Lower leg skin (tissue), 4 donors: ENCODE measurements at regions not wholly inside any gene's neighbourhood (a gene's known extent, or its start where the extent isn't known, plus 50 kb on each side); places are given as distances from the start of the nearest gene placed in this dataset.

Experiments
- DNase-seq, 2 donors: peaks; one replicate each; pipeline ENCODE4 v3.0.0-alpha.2; 2019; ENCODE audit warnings: low spot score in 2 of 2
- H3K4me3 ChIP-seq: fragments of 200-600 bp; sonication (generic); 2 replicates; pipeline ENCODE4 v1.5.1; 2017; ENCODE audit warnings: mild to moderate bottlenecking, low read depth; ENCODE audit not compliant: poor library complexity, severe bottlenecking
- POLR2A ChIP-seq, 2 donors: fragments of 450-650 bp; IDR thresholded peaks; one replicate each; pipeline ENCODE4 v1.6.1; 2016 to 2017; ENCODE audit warnings: antibody characterized with exemption in 2 of 2, mild to moderate bottlenecking in 1 of 2, moderate library complexity in 1 of 2
- WGBS, 2 donors: methylation state at CpG; one replicate each; pipeline ENCODE4 v1.1.5; 2018; 5-methylcytosine and 5-hydroxymethylcytosine counted together
- intact Hi-C: fragments of 100-400 bp; cut with DNase I; formaldehyde crosslinking; loops from one replicate; pipeline ENCODE4 v1.15.0; 2023; ENCODE audit warnings: low total_unique reads
- TF ChIP-seq, protein P1 (sequence below), 3 donors: fragments of 450-650 bp; IDR thresholded peaks; one replicate each; pipeline ENCODE4 v1.5.1; 2016; ENCODE audit warnings: antibody characterized with exemption in 3 of 3, mild to moderate bottlenecking in 3 of 3, moderate library complexity in 2 of 3

GRCh38 chr10:109474812-109475211 lies 448.5 kb downstream of the XPNPEP1 start:
- 53 to 59% methylated on average over 4 of the region's 4 CpGs for WGBS, 2 donors
- H3K4me3 ChIP-seq = no peak overlapping the region
- no peak for DNase-seq
- intact Hi-C loops = no loop called here
- TF ChIP-seq POLR2A (IDR thresholded peaks at IDR 0.05) = no peak
- TF ChIP-seq, protein P1, sequence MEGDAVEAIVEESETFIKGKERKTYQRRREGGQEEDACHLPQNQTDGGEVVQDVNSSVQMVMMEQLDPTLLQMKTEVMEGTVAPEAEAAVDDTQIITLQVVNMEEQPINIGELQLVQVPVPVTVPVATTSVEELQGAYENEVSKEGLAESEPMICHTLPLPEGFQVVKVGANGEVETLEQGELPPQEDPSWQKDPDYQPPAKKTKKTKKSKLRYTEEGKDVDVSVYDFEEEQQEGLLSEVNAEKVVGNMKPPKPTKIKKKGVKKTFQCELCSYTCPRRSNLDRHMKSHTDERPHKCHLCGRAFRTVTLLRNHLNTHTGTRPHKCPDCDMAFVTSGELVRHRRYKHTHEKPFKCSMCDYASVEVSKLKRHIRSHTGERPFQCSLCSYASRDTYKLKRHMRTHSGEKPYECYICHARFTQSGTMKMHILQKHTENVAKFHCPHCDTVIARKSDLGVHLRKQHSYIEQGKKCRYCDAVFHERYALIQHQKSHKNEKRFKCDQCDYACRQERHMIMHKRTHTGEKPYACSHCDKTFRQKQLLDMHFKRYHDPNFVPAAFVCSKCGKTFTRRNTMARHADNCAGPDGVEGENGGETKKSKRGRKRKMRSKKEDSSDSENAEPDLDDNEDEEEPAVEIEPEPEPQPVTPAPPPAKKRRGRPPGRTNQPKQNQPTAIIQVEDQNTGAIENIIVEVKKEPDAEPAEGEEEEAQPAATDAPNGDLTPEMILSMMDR (IDR thresholded peaks at IDR 0.05) = no peak

DNA sequence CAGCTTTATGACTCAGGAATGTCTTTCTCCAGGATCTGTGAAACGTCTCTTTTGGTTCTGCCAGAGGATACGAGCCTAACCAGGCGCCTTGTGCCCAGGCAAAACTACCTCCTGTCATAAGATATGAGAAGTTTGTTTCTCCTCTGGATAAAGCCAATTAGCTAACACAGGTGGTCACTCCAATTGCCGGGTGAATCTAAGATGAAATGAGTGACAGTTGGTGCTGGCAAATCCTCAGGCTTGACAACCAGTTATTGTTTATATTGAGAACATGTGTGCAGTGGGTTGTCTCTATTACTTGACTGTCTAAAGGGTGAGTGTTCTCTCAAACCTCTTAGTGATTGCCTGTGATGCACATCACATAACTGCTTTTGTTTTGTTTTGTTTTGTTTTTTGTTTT lies 449.1 kb downstream of the XPNPEP1 start:
- TF ChIP-seq, protein P1 (IDR thresholded peaks at IDR 0.05) = no peak
- no peak for TF ChIP-seq POLR2A (IDR thresholded peaks at IDR 0.05)
- H3K4me3 ChIP-seq = no peak overlapping the region
- WGBS, 2 donors = 29 to 32% methylated on average over 4 of the region's 4 CpGs
- no peak for DNase-seq
- intact Hi-C loops = no loop called here

DNA sequence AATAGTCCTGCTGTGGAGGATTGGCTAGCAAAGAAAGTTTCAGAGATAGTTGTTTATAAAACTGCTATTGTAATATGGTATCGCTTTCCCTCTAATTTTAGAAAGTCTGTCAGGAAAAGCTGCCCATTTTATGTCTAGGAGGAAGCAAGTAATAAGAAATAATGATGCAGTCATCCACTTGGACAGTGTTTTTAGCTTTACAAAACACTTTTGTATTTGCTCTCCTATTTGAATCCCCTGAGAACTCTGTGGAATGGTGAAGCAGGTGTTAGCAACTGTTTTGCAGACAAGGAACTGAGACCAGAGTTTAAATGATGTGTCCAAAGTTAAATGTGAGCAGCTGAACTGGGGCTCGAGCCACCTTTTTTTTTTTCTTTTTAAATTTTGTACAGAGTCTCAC lies 455.8 kb downstream of the XPNPEP1 start:
- DNase-seq = no peak
- no peak for TF ChIP-seq POLR2A (IDR thresholded peaks at IDR 0.05)
- TF ChIP-seq, protein P1 (IDR thresholded peaks at IDR 0.05) = no peak
- 74 to 85% methylated on average over 2 of the region's 2 CpGs for WGBS, 2 donors
- intact Hi-C loops = no loop called here
- H3K4me3 ChIP-seq = no peak overlapping the region

DNA sequence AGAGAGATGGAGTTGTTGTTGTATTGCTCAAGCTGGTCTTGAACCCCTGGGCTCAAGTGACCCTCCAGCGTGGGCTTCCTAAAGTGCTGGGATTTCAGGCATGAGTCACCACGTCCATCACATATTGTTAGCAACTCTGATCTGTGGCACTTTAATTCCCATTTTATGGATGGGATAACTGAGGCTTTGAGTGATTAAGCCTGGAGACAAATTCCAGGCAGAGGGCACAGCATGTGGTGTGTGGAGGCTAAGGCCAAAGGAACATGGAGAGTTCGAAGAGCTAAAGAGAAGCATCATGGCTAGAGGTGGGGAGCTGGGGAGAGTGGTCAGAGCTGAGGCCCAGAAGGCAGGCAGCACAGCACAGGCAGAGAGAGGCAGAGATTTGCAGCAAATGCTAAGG lies 458.4 kb downstream of the XPNPEP1 start:
- intact Hi-C loops = no loop called here
- no peak for DNase-seq
- 79 to 90% methylated on average over 3 of the region's 3 CpGs for whole genome bisulfite sequencing, 2 donors
- no peak overlapping the region for H3K4me3 ChIP-seq
- no peak for TF ChIP-seq POLR2A (IDR thresholded peaks at IDR 0.05)
- TF ChIP-seq, protein P1 (IDR thresholded peaks at IDR 0.05) = no peak

- no peak for TF ChIP-seq POLR2A (IDR thresholded peaks at IDR 0.05)
- TF ChIP-seq, protein P1 (IDR thresholded peaks at IDR 0.05) = no peak
- 6% methylated on average over 9 of the region's 9 CpGs for WGBS, 2 donors
- intact Hi-C loops = no loop called here
- no peak overlapping the region for H3K4me3 ChIP-seq
- DNase-seq = no peak
Measured at GRCh38 chr10:109457302-109457638, 466.0 kb downstream of the XPNPEP1 start.

GRCh38 chr10:109456566-109457301 lies 466.6 kb downstream of the XPNPEP1 start:
- 4% methylated on average over 12 to 29 of the region's 59 CpGs for WGBS, 2 donors
- DNase-seq = no peak
- no peak overlapping the region for H3K4me3 ChIP-seq
- intact Hi-C loops = no loop called here
- no peak for TF ChIP-seq POLR2A (IDR thresholded peaks at IDR 0.05)
- TF ChIP-seq, protein P1 (IDR thresholded peaks at IDR 0.05) = no peak
